Spinal cord (tissue), 10 donors: ENCODE measurements at regions not wholly inside any gene's neighbourhood (a gene's known extent, or its start where the extent isn't known, plus 50 kb on each side); places are given as distances from the start of the nearest gene placed in this dataset. TPM values are rescaled to one million over a fixed set of nuclear protein-coding genes. Genes with fewer than 3 reads are reported as not detected.

Source experiments
- DNase-seq, 6 donors: peaks; one replicate each; pipeline versions ENCODE4 v3.0.0 to v3.0.0-alpha.2; 2013 to 2015; ENCODE audit warnings: low spot score in 6 of 6, low read depth in 4 of 6
- H3K27ac ChIP-seq: one replicate; pipeline ENCODE4 v1.5.1; 2013; ENCODE audit warnings: low read depth, low read length, control low read depth
- H3K27me3 ChIP-seq: one replicate; pipeline ENCODE4 v1.6.1; 2013; ENCODE audit warnings: low read length; ENCODE audit not compliant: control insufficient read depth, insufficient read depth
- H3K36me3 ChIP-seq: one replicate; pipeline ENCODE4 v1.6.1; 2013; ENCODE audit warnings: low read length; ENCODE audit not compliant: control insufficient read depth, insufficient read depth
- H3K4me1 ChIP-seq: one replicate; pipeline ENCODE4 v1.6.1; 2013; ENCODE audit warnings: low read length; ENCODE audit not compliant: control insufficient read depth, insufficient read depth
- H3K4me3 ChIP-seq: one replicate; pipeline ENCODE4 v1.5.1; 2013; ENCODE audit warnings: low read depth, low read length, control low read depth
- H3K9me3 ChIP-seq: one replicate; pipeline ENCODE4 v1.6.1; 2013; ENCODE audit warnings: low read length; ENCODE audit not compliant: control insufficient read depth, insufficient read depth
- WGBS: methylation state at CpG from one replicate; pipeline ENCODE4 v1.1.5; 2013; ENCODE audit warnings: missing lambda C conversion rate; ENCODE audit not compliant: insufficient coverage; 5-methylcytosine and 5-hydroxymethylcytosine counted together
- small RNA-seq: library from RNA; depleted of rRNA; stranded (forward); fragments of <200 nt; gene quantifications from one replicate; pipeline ENCODE3, GENCODE V24; 2014; ENCODE audit warnings: low replicate concordance
- donor health status: healthy.

DNA sequence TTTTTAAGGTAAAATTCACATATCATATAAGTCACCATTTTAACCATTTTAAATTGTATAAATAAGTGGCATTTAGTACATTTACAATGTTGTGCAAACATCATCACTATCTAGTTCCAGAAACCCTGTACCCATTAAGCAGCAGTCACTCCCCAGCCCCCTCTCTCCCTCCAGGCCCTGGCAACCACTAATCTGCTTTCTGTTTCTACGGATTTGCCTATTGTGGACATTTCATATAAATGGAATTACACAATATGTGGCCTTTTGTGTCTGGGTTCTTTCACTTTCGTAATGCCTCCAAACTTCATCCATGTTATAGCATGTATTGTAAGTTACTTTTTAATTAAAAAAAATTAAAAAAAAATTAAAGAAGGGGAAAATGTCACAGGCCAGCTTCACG lies 58.0 kb upstream of the RAB3GAP2 start:
- Histone ChIP-seq H3K27me3 (no peaks in the 10 kb centered on the region), H3K9me3 (no peaks in the 10 kb centered on the region), H3K4me3 (no peak overlapping the region), H3K36me3 (no peaks in the 10 kb centered on the region), H3K27ac (no peak overlapping the region), H3K4me1 (no peaks in the 10 kb centered on the region)
- no peak for DNase-seq
- no CpG with 5 or more reads among the region's 3 CpGs for WGBS

DNA sequence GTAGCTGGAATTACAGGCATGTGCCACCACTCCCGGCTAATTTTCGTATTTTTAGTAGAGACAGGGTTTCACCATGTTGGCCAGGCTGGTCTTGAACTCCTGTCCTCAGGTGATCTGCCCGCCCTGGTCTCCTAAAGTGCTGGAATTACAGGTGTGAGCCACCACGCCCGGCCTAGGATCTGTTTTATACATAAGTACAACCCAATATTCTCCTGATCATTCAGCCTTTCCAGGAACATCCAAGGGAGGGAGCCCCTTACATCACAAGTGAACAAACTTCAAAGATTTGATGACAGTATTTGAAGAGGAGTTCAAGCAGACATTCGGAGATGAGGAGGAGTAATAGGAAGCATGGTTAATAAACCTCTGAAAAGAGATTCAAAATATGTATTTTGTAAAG lies 54.9 kb upstream of the RAB3GAP2 start:
- H3K36me3 ChIP-seq, result no peaks in the 10 kb centered on the region
- WGBS, result 67% methylated on average over 1 of the region's 6 CpGs
- H3K27ac ChIP-seq, result no peak overlapping the region
- DNase-seq, result no peak
- H3K27me3 ChIP-seq, result no peaks in the 10 kb centered on the region
- no peaks in the 10 kb centered on the region for H3K9me3 ChIP-seq
- H3K4me3 ChIP-seq, result no peak overlapping the region
- H3K4me1 ChIP-seq, result peaks cover 3% of the 10 kb centered on the region

DNA sequence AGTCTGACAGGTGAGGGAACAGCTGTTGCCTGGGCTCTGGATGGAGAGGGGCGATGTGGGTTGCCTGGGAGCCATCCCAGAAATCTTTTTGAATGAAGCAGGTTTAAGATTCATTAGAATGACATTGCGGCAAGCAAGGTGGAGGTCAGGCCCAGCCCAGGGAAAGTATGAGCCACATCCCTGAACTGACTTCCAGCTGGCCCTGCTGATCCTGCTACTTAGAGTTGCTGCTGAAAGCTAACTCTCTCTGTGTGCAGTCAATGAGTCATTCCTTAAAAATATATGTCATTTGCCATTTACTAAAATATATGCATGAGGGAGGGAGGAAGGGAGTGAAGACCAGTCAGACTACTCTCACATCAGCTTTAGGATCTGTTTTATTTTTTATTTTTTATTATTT lies 54.3 kb upstream of the RAB3GAP2 start:
- Histone ChIP-seq H3K27me3 (no peaks in the 10 kb centered on the region), H3K4me1 (peaks cover 3% of the 10 kb centered on the region), H3K4me3 (no peak overlapping the region), H3K27ac (no peak overlapping the region), H3K9me3 (no peaks in the 10 kb centered on the region), H3K36me3 (no peaks in the 10 kb centered on the region)
- no peak for DNase-seq
- WGBS, result 92% methylated on average over 2 of the region's 2 CpGs

DNA sequence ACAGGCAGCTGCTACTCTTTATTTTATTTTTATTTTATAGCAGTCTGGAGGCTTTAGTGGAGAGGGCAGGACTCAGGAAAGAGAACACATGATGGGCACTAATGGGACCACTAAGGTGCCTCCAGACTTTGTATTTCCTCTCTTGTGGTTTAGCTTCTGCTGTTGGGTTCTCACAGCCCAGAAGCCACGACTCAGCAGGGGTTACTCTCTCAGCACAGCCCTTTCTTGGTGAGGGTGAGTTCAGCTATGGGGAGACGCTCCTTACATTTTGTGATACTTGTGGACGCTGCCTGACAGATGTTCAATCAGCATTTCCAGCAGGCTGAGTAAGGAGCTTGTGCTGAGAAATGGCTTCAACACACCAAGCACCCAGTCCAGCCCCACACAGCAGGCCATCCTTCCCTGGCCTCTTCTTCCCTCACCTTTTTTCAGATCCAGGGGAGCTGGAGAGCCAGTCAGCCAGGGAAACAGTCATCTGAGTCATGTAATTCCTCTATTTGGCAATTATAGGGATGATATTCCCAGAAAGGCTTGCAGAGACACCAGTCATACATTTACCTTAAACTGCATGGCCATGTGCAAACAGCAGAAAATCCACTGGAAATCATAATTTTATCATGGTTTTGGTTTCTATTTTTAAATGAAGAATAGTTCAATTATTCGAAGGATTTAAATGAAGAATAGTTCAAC lies 53.2 kb upstream of the RAB3GAP2 start:
- no peak overlapping the region for H3K4me3 ChIP-seq
- H3K27ac ChIP-seq, result no peak overlapping the region
- H3K36me3 ChIP-seq, result no peaks in the 10 kb centered on the region
- no peak for DNase-seq
- no peaks in the 10 kb centered on the region for H3K27me3 ChIP-seq
- H3K4me1 ChIP-seq, result peaks cover 3% of the 10 kb centered on the region
- H3K9me3 ChIP-seq, result no peaks in the 10 kb centered on the region
- 100% methylated on average over 2 of the region's 4 CpGs for WGBS

DNA sequence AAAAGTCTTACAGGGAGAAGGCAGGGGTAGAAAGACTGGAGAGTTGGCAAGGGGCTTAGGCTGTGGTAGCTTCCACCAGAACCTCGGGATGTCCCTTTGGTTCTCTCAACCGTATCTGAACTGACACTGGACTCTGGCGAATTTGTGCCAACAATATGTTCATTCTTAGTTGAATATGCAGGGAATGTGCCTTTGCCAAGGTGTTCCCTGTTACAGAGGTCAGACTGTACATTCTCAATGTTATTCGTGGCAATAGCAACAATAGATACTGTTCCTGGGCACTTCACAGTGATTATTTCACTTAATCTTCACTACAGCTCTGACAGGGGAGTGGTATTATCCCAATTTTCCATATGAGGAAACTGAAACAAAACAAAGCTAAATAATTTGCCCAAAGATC lies 51.5 kb upstream of the RAB3GAP2 start:
- Histone ChIP-seq H3K36me3 (no peaks in the 10 kb centered on the region), H3K4me1 (peaks cover 3% of the 10 kb centered on the region), H3K27ac (no peak overlapping the region), H3K4me3 (no peak overlapping the region), H3K9me3 (no peaks in the 10 kb centered on the region), H3K27me3 (no peaks in the 10 kb centered on the region)
- 100% methylated on average over 2 of the region's 4 CpGs for WGBS
- DNase-seq, result no peak

DNA sequence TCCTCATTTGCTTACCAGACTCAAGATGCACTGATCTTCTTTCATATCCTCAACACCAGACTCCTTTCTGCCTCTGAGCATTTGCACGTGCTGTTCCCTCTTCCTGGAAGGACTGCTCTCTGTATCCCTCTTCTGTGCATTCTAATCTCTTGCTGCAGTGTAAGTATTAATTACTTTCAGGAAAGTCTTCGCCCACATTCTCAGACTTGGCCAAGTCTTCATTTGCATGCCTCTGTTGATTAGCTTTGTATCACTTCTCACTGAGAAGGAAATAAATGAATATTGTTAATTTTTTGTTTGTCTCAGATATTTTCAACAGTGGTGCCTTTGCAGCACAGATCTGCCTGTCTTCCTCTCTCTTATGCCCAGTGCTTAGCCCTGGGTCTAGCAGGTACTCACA lies 50.3 kb upstream of the RAB3GAP2 start:
- no peak overlapping the region for H3K4me3 ChIP-seq
- DNase-seq, result no peak
- H3K36me3 ChIP-seq, result no peaks in the 10 kb centered on the region
- H3K27me3 ChIP-seq, result no peaks in the 10 kb centered on the region
- peaks cover 3% of the 10 kb centered on the region for H3K4me1 ChIP-seq
- no CpG with 5 or more reads among the region's 2 CpGs for WGBS
- H3K27ac ChIP-seq, result no peak overlapping the region
- H3K9me3 ChIP-seq, result no peaks in the 10 kb centered on the region

Small RNAs in the stretch of these regions (small RNA-seq; reads per million reads assigned to genes)
- gene AC096644.2, result not detected
